Retinal pigment epithelial cell (primary cell): ENCODE measurements at regions not wholly inside any gene's neighbourhood (a gene's known extent, or its start where the extent isn't known, plus 50 kb on each side); places are given as distances from the start of the nearest gene placed in this dataset.

Source experiments
- DNase-seq: peaks from one replicate; pipeline ENCODE4 v3.0.0-alpha.2; 2010; ENCODE audit warnings: low read depth
- H3K4me3 ChIP-seq: 2 replicates; pipeline ENCODE4 v1.5.1; 2011; ENCODE audit warnings: mild to moderate bottlenecking, low read length, control low read depth, moderate library complexity
- CTCF ChIP-seq: conservative IDR thresholded peaks from 2 replicates; pipeline ENCODE4 v1.5.1; 2011; ENCODE audit warnings: low read depth, low read length, control low read depth, inconsistent platforms

GRCh38 chr7:118057404-118057803 lies 126.6 kb upstream of the LSM8 start:
- no peak for TF ChIP-seq CTCF
- H3K4me3 ChIP-seq, result no peak overlapping the region
- DNase-seq, result no peak

GRCh38 chr7:118059209-118059608 lies 124.8 kb upstream of the LSM8 start:
- no peak for DNase-seq
- H3K4me3 ChIP-seq, result no peak overlapping the region
- no peak for TF ChIP-seq CTCF

GRCh38 chr7:118060692-118061091 lies 123.3 kb upstream of the LSM8 start:
- H3K4me3 ChIP-seq, result no peak overlapping the region
- DNase-seq, result no peak
- TF ChIP-seq CTCF, result no peak

- DNase-seq, result no peak
- TF ChIP-seq CTCF, result no peak
- H3K4me3 ChIP-seq, result no peak overlapping the region
Observed at GRCh38 chr7:118061386-118061785, 122.6 kb upstream of the LSM8 start.

GRCh38 chr7:118072893-118073674 lies 110.9 kb upstream of the LSM8 start:
- no peak for TF ChIP-seq CTCF
- no peak for DNase-seq
- no peak overlapping the region for H3K4me3 ChIP-seq

- no peak for TF ChIP-seq CTCF
- no peak overlapping the region for H3K4me3 ChIP-seq
- DNase-seq, result no peak
Observed at GRCh38 chr7:118075936-118076335, 108.0 kb upstream of the LSM8 start.

GRCh38 chr7:118076564-118076963 lies 107.4 kb upstream of the LSM8 start:
- no peak for TF ChIP-seq CTCF
- DNase-seq, result no peak
- no peak overlapping the region for H3K4me3 ChIP-seq
